GM18870 (cell line): ENCODE measurements at regions not wholly inside any gene's neighbourhood (a gene's known extent, or its start where the extent isn't known, plus 50 kb on each side); places are given as distances from the start of the nearest gene placed in this dataset.

Source experiments
- ATAC-seq: cut with Tn5 transposase; IDR thresholded peaks from one replicate; pipeline ENCODE4 v1.9.1; 2021; ENCODE audit warnings: moderate library complexity; ENCODE audit not compliant: unreplicated experiment

- no peak for ATAC-seq
Measured at GRCh38 chr13:69579351-69579750, 528.3 kb upstream of the ATXN8OS start.

DNA sequence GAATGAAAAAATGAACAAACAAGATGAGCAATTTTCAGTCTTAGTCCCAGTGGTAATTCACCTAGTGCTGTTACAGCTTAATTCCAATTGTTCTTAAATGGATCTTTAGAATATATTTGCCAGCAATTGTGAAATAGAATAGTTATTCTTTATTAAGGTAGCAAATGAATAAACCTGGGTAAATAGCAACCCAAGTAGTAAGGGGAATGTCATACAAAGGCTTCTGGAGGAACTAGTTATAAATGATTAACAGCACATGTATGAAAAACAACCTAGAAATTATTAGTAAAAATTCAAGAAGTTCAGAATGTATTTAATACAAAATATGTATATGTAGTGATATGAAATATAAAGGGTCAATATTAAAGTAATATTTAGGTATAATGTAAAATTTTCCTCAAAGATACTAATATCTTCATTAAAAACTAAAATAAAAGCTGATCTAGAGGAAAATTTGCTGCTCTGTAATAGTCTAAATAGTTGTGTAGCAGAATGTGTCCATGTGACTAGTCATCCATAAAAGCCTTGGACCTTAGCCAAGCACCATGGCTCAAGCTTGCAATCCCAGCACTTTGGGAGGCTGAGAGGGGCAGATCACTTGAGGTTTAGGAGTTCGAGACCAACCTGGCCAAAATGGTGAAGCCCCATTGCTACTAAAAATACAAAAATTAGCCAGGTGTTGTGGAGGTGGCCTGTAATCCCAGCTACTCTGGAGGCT, 535.9 kb upstream of the ATXN8OS start:
- ATAC-seq: no peak

DNA sequence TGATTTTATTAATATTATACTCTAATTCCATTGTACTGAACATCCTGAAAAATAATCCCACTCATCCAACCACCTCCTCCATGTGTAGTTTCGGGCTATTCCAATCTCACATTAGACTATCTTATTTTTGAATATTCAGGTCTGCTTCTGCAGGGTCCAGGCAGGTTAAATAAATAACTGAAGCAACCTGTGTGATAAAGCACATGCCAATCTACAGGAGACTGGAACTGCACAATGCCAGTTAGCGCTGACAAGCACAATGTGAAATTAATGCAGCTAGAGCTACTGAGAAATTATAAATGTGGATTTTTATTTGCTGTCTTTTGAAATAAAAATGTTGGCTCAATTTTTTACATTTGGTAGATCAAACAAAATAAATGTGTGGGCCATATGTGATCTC, 540.1 kb upstream of the ATXN8OS start:
- no peak for ATAC-seq

GRCh38 chr13:69566104-69566716, 541.4 kb upstream of the ATXN8OS start:
- no peak for ATAC-seq

DNA sequence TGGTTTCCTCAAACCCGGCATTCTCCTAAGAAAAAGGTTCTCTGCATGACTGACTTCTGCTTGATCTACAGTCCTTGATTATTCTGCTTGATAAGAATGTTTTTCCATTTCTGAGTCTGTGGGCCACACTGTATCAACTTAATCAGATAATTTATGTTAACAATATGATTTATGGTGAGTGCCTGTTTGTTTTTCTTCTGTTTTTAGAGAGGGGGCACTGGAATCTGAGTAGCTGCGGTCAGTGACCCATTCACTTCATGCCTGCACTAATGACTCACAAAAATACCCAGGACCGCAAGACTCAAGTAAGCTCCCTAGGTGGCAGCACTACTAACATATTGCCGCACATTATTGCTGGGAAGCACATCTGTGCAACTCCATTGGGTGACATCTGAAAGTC, 542.3 kb upstream of the ATXN8OS start:
- ATAC-seq: peak; percentile 91

- no peak for ATAC-seq
Measured at GRCh38 chr13:69556540-69557196, 551.0 kb upstream of the ATXN8OS start.

DNA sequence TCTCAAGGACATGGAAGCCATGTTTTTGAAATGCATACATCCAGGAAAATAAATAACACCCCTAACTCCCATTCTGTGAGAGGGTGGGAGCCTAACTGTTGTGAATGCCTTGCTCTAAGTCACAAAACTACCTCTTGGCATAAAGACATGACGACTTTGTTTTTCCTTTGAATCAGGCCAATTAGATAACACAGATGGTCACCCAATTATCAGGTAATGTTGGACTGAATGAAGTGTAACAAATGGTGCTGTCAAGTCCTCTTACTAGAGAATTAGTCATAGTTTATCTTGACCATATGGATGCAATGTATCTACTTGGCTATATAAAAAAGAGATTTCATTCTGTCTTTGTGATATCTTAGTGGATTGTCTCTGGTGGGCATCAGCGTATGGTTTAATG, 553.6 kb upstream of the ATXN8OS start:
- ATAC-seq: no peak

DNA sequence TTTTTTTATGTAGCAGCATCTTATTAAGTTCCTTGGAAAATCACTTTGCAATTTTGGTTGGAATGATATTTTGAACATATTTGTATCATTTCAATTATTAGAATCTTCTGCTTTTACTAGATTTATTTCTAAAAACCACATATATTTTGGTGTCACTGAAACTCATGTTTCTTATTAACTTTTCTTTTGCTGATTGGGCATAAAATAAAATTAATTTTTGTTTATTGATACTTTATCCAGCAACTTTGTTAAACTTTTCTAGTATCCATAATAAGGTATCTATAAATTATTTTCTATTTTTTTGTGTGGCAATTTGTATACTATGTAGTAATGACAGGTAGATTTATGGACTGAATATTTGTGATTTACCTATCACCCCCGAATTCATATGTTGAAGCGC, 556.4 kb upstream of the ATXN8OS start:
- ATAC-seq: no peak

GRCh38 chr13:69547780-69548179, 559.8 kb upstream of the ATXN8OS start:
- no peak for ATAC-seq

- ATAC-seq: no peak
Measured at GRCh38 chr13:69545551-69545950, 562.1 kb upstream of the ATXN8OS start.

DNA sequence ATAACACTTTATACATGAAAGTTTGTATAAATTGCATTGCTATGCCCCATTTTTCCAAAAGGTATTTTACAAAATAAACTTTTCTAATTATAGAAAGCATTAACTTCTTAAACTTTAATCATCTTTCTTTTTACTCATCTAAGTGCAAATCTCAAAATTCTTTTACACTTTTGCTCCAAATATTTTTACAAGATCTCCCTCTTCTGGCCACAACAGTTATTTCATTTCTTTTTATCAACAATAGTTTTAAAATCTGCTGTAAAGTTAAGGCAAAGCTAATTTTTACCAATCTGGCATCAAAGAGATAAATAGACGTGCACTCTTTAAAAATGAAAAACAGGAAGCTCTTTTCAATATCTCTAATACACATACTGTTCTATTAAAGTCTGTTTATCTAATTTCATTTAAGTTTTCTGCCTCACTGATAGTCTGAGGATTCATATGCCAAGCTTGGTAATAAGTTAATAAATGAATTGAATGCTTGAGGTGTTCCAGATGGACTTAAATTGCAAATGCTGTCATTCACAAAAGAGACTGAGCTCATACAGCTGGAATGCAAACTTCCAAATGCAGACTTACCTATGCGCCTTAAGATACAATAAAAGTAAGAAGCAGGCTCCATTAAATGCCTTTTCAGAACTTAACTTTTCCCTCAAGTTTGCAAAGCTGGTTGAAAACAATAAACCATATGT, 583.0 kb upstream of the ATXN8OS start:
- no peak for ATAC-seq

GRCh38 chr13:69496981-69497380, 610.6 kb upstream of the ATXN8OS start:
- no peak for ATAC-seq

GRCh38 chr13:69495096-69495495, 612.5 kb upstream of the ATXN8OS start:
- ATAC-seq: no peak

DNA sequence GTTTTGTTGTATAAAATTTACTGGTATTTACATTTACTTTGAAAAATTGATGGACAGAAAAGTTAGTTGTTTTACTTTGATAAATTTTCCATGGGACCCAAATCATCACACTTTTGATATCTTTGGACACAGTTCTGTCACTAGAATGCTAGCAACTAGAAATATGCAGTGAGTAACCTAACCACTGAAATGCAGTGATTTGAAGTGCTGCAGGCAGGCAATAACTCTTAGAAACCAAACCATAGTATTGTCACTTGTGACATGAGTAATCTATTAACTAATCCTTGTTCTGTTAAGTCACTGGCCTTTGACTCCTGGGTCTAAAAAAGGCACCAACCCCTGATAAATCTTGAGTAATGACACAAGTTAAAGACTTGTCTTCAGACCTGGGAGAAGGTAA, 620.0 kb upstream of the ATXN8OS start:
- no peak for ATAC-seq

GRCh38 chr13:69485991-69486592, 621.5 kb upstream of the ATXN8OS start:
- ATAC-seq: no peak

DNA sequence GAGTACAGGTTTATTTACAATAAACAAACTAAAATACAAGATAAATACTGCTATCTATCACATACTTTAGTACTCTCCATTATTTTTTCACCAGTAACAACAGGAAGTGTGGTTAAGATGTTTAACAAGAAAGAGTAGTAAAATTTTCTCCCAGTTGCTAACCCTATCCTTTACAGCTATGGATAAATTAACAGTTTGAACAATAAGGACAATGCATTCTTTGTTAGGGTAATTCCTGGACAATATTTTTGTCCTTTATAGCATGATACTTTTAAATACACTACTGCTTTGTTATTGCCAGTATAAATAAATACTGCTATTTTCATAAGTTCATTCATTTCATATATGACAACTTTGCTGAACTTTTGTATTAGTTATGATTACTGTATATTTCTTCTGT, 630.2 kb upstream of the ATXN8OS start:
- no peak for ATAC-seq

DNA sequence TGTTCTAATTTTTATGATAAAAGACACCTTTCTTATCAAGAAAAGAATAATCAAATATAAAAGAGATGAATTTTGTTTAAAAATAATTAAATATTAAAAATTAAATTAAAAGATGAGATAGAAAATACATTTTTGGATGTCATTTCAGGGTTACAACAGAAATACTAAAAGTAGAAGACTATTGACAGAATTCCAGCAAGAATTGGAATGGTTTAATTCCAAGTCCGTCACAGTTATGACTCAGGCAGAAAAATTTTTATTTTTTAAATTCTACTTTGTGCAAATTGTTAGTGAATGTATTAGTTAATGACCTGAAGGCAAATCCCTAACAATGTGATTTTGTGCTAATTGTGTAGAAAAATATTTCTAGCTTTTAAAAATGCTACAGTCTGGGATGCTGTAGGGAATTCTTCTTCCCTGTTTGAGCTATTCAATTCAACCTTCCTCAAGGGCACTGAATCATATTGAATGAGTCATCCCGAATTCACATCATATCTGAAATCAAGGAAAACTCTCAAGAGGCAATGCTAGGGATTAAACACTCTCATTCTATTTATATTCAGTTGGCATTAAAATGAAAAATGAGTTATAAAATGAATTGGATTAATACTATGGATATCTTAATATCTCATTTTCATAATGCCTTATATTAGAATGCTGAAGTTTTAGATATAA, 633.5 kb upstream of the ATXN8OS start:
- no peak for ATAC-seq

DNA sequence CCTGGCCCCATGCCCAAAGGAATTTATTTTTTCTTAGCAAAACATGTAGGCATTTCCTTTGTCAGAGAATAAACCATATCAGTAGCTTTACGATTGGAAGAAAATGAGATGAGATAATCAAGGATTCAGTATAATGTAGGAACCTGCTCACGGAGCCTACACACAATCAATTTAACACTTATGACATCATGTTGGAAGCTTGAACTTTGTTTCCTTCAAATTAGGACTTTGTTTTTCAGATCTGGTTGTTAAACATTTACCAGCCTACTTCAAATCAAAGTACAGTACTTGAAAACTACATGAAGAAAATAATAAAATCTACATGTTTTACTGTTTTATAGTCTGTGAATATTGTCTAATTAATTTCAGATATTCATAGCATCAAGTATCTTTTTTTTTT, 639.0 kb upstream of the ATXN8OS start:
- ATAC-seq: no peak

- no peak for ATAC-seq
Measured at GRCh38 chr13:69461397-69461796, 646.2 kb upstream of the ATXN8OS start.

DNA sequence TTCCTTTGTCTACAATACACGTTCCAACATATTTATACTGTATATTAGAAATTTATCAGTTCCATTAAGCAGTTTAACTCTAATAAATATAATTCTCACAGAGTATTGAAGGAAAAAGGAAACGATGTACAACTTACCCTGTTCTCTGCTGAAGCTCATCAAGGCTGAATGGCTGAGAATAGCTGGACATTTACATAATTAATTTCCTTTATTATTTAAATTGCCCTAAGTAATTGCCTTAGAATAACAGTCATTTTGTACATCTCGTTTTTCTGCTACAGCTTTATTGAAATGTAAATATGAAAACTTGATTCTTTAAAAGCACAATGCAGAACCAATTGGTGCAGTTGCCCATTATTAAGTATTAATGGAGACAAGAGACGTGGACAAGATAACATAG, 648.3 kb upstream of the ATXN8OS start:
- no peak for ATAC-seq

DNA sequence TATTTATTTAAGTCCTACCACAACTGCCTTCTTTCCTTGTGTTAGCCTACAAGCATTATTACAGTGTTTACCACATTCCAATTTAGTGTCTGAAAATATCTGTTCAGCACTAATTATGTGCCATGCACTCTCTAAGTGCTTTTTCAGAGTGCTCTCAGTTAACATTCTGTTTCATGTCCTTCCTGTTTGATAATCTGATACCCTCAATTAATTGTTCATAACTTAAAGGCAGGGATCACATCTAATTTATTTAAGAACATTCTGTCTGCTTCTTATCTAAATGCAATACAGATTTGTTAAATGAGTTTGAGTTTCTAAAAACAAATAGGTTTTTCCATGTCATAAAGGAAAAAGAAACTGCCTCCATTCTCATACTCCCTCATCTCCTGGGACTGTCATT, 649.6 kb upstream of the ATXN8OS start:
- ATAC-seq: no peak
